ENCODE measurements at regions not wholly inside any gene's neighbourhood (a gene's known extent, or its start where the extent isn't known, plus 50 kb on each side); places are given as distances from the start of the nearest gene placed in this dataset.

- Histone ChIP-seq H3K4me1 (ENCODE audit: control insufficient read depth in 5 of 5, insufficient read depth in 5 of 5, low read length in 5 of 5) (no peaks in the 10 kb centered on the region), H3K27me3 (ENCODE audit: control insufficient read depth in 3 of 3, insufficient read depth in 3 of 3, low read length in 2 of 3) (no peaks in the 10 kb centered on the region), H3K9ac (ENCODE audit: insufficient read depth in 1 of 2, low read length in 2 of 2) (no peak overlapping the region), H3K27ac (ENCODE audit: low read depth in 1 of 2, low read length in 1 of 2) (no peak overlapping the region), H3K36me3 (ENCODE audit: control insufficient read depth in 4 of 4, insufficient read depth in 4 of 4, low read length in 4 of 4) (no peaks in the 10 kb centered on the region), H3K4me3 (no peak overlapping the region), H3K9me3 (ENCODE audit: control insufficient read depth in 4 of 4, insufficient read depth in 3 of 4, low read length in 3 of 4) (peaks cover 0 to 3% (median 1%) of the 10 kb centered on the region in 4 donors)
- 79 to 87% methylated on average over 6 of the region's 6 CpGs for WGBS, 2 donors
- no peak for TF ChIP-seq CTCF (IDR thresholded peaks at IDR 0.05; ENCODE audit: control extremely low read depth, extremely low read depth)
- ATAC-seq (ENCODE audit: insufficient read depth, low FRiP score) (no peak), DNase-seq (no peak)
These were observed 577.7 kb upstream of the NOVA1 start for GRCh38 chr14:27175489-27175888.

GRCh38 chr14:27181333-27181732, 583.5 kb upstream of the NOVA1 start:
- no peak for DNase-seq
- ATAC-seq (ENCODE audit: insufficient read depth, low FRiP score): no peak
- Histone ChIP-seq H3K27ac (ENCODE audit: low read depth in 1 of 2, low read length in 1 of 2) (no peak overlapping the region), H3K9ac (ENCODE audit: insufficient read depth in 1 of 2, low read length in 2 of 2) (no peak overlapping the region), H3K9me3 (ENCODE audit: control insufficient read depth in 4 of 4, insufficient read depth in 3 of 4, low read length in 3 of 4) (no peaks in the 10 kb centered on the region), H3K27me3 (ENCODE audit: control insufficient read depth in 3 of 3, insufficient read depth in 3 of 3, low read length in 2 of 3) (no peaks in the 10 kb centered on the region), H3K4me1 (ENCODE audit: control insufficient read depth in 5 of 5, insufficient read depth in 5 of 5, low read length in 5 of 5) (no peaks in the 10 kb centered on the region), H3K4me3 (no peak overlapping the region), H3K36me3 (ENCODE audit: control insufficient read depth in 4 of 4, insufficient read depth in 4 of 4, low read length in 4 of 4) (no peaks in the 10 kb centered on the region)
- WGBS, 2 donors: 87 to 88% methylated on average over 5 of the region's 5 CpGs
- no peak for TF ChIP-seq CTCF (IDR thresholded peaks at IDR 0.05; ENCODE audit: control extremely low read depth, extremely low read depth)

GRCh38 chr14:27184427-27184826, 586.6 kb upstream of the NOVA1 start:
- no peak for TF ChIP-seq CTCF (IDR thresholded peaks at IDR 0.05; ENCODE audit: control extremely low read depth, extremely low read depth)
- DNase-seq (no peak), ATAC-seq (ENCODE audit: insufficient read depth, low FRiP score) (no peak)
- Histone ChIP-seq H3K27me3 (ENCODE audit: control insufficient read depth in 3 of 3, insufficient read depth in 3 of 3, low read length in 2 of 3) (no peaks in the 10 kb centered on the region), H3K9ac (ENCODE audit: insufficient read depth in 1 of 2, low read length in 2 of 2) (no peak overlapping the region), H3K4me1 (ENCODE audit: control insufficient read depth in 5 of 5, insufficient read depth in 5 of 5, low read length in 5 of 5) (no peaks in the 10 kb centered on the region), H3K27ac (ENCODE audit: low read depth in 1 of 2, low read length in 1 of 2) (no peak overlapping the region), H3K4me3 (no peak overlapping the region), H3K9me3 (ENCODE audit: control insufficient read depth in 4 of 4, insufficient read depth in 3 of 4, low read length in 3 of 4) (no peaks in the 10 kb centered on the region), H3K36me3 (ENCODE audit: control insufficient read depth in 4 of 4, insufficient read depth in 4 of 4, low read length in 4 of 4) (no peaks in the 10 kb centered on the region)
- 74 to 84% methylated on average over 4 of the region's 4 CpGs for WGBS, 2 donors

DNA sequence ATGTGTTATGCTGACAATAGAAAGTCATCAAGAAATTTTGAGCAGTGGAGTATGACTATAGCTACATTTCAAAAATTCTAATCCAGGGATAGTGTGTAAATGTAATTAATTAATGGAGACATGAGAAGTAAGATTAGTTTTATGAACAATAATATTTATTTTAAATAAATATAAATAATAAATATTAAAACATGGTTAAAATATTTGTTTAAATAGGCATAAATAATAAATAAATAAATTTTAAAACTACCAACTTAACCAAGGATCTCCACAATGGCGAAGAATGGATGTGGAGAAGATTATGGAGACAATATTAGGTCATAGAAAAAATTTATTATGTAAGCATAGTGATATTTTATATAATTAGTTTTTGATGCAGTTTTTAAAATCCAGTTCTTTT, 588.2 kb upstream of the NOVA1 start:
- Histone ChIP-seq H3K4me3 (no peak overlapping the region), H3K27ac (ENCODE audit: low read depth in 1 of 2, low read length in 1 of 2) (no peak overlapping the region), H3K27me3 (ENCODE audit: control insufficient read depth in 3 of 3, insufficient read depth in 3 of 3, low read length in 2 of 3) (no peaks in the 10 kb centered on the region), H3K9me3 (ENCODE audit: control insufficient read depth in 4 of 4, insufficient read depth in 3 of 4, low read length in 3 of 4) (no peaks in the 10 kb centered on the region), H3K36me3 (ENCODE audit: control insufficient read depth in 4 of 4, insufficient read depth in 4 of 4, low read length in 4 of 4) (no peaks in the 10 kb centered on the region), H3K4me1 (ENCODE audit: control insufficient read depth in 5 of 5, insufficient read depth in 5 of 5, low read length in 5 of 5) (no peaks in the 10 kb centered on the region), H3K9ac (ENCODE audit: insufficient read depth in 1 of 2, low read length in 2 of 2) (no peak overlapping the region)
- no peak for TF ChIP-seq CTCF (IDR thresholded peaks at IDR 0.05; ENCODE audit: control extremely low read depth, extremely low read depth)
- ATAC-seq (ENCODE audit: insufficient read depth, low FRiP score) (no peak), DNase-seq (no peak)
- WGBS, 2 donors: 78 to 93% methylated on average over 1 of the region's 1 CpG

All from lung (tissue), 11 donors.